Neural progenitor cell (in vitro differentiated cells): ENCODE measurements at regions not wholly inside any gene's neighbourhood (a gene's known extent, or its start where the extent isn't known, plus 50 kb on each side); places are given as distances from the start of the nearest gene placed in this dataset.

ENCODE experiments used
- DNase-seq: peaks from one replicate; pipeline ENCODE4 v3.0.0-alpha.2; 2016; ENCODE audit warnings: low spot score
- H2AFZ ChIP-seq: fragments of 200-600 bp; sonication (generic); replicated peaks from 2 replicates; pipeline ENCODE4 v1.6.1; 2016; ENCODE audit warnings: antibody characterized with exemption
- H3F3A ChIP-seq: fragments of 200-600 bp; sonication (generic); 2 replicates; pipeline ENCODE4 v1.6.1; 2016; ENCODE audit warnings: antibody characterized with exemption, low read depth
- H3K27ac ChIP-seq: fragments of 200-600 bp; sonication (generic); 2 replicates; pipeline ENCODE4 v1.5.1; 2016; ENCODE audit warnings: mild to moderate bottlenecking
- H3K27me3 ChIP-seq: fragments of 200-600 bp; sonication (generic); 2 replicates; pipeline ENCODE4 v1.6.1; 2016; ENCODE audit warnings: mild to moderate bottlenecking, moderate library complexity
- H3K36me3 ChIP-seq: fragments of 200-600 bp; sonication (generic); 2 replicates; pipeline ENCODE4 v1.5.1; 2016
- H3K4me1 ChIP-seq: fragments of 200-600 bp; sonication (generic); 2 replicates; pipeline ENCODE4 v1.6.1; 2016; ENCODE audit warnings: mixed run types
- H3K4me2 ChIP-seq: fragments of 200-600 bp; sonication (generic); 2 replicates; pipeline ENCODE4 v1.6.1; 2016
- H3K4me3 ChIP-seq: fragments of 200-600 bp; sonication (generic); 2 replicates; pipeline ENCODE4 v1.5.1; 2016
- H3K79me2 ChIP-seq: fragments of 200-600 bp; sonication (generic); 2 replicates; pipeline ENCODE4 v1.6.1; 2016; ENCODE audit warnings: low read depth
- H3K9ac ChIP-seq: fragments of 200-600 bp; sonication (generic); 2 replicates; pipeline ENCODE4 v1.6.1; 2016
- H3K9me3 ChIP-seq: fragments of 200-600 bp; sonication (generic); 2 replicates; pipeline ENCODE4 v1.5.1; 2016; ENCODE audit warnings: low read depth
- H4K20me1 ChIP-seq: fragments of 200-600 bp; sonication (generic); 2 replicates; pipeline ENCODE4 v1.6.1; 2016; ENCODE audit warnings: low read depth
- H3K27ac Mint-ChIP-seq: 3 replicates; pipeline ENCODE4 v1.8.0; 2021; ENCODE audit warnings: mixed read lengths
- H3K27me3 Mint-ChIP-seq: 2 replicates; pipeline ENCODE4 v1.8.0; 2022; ENCODE audit warnings: low read depth, mild to moderate bottlenecking, inconsistent platforms, moderate library complexity, mixed read lengths; ENCODE audit not compliant: insufficient read depth
- H3K36me3 Mint-ChIP-seq: 3 replicates; pipeline ENCODE4 v1.8.0; 2021; ENCODE audit warnings: mixed read lengths
- H3K4me1 Mint-ChIP-seq: 3 replicates; pipeline ENCODE4 v1.8.0; 2021; ENCODE audit warnings: mixed read lengths
- H3K4me3 Mint-ChIP-seq: 3 replicates; pipeline ENCODE4 v1.8.0; 2021; ENCODE audit warnings: mild to moderate bottlenecking, moderate library complexity, mixed read lengths
- H3K9me3 Mint-ChIP-seq: 3 replicates; pipeline ENCODE4 v1.8.0; 2020; ENCODE audit warnings: mixed read lengths
- EZH2 ChIP-seq: fragments of 200-600 bp; sonication (generic); IDR thresholded peaks from 2 replicates; pipeline ENCODE4 v1.6.1; 2017; ENCODE audit warnings: antibody characterized with exemption, mild to moderate bottlenecking, moderate library complexity
- EZH2phosphoT487 ChIP-seq: fragments of 200-600 bp; sonication (generic); IDR thresholded peaks from 2 replicates; pipeline ENCODE4 v1.6.1; 2017; ENCODE audit warnings: antibody characterized with exemption
- TF ChIP-seq, protein P1 (sequence below): fragments of 200-600 bp; sonication (generic); IDR thresholded peaks from 2 replicates; pipeline ENCODE4 v1.5.1; 2017; ENCODE audit warnings: antibody characterized with exemption, mild to moderate bottlenecking

DNA sequence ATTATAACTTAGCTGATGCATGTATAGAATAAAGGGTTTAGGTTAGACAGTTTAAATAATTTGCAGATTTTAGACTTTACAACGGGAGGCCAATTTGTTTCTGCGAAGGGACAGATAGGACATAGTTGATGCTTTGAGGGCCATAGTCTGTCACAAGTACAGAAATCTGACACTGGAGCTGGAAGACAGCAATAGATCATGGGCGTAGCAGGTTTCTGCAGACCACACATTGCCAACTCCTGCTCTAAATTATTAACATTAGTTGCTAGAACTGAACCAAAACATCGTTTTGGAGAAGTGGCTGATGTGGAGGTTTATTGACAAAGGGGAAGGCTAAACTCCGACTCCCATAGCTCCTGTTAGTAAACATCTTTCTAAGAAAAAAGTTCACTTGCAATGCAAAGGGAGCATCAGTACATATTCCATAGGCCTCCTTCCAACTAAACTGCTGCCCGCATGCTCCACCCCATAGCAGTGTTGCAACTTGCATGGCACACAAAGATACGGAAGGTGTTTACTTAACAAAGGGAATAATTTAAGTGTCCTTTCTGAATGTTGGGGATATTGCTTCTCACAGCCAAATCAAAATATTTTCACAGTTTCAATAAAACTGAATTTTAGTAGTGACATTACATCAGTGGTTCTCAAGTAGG is 862.0 kb upstream of the CXADR start:
- H3K27ac Mint-ChIP-seq: no peak overlapping the region
- H3K9me3 ChIP-seq: no peaks in the 10 kb centered on the region
- no peaks in the 10 kb centered on the region for H3K79me2 ChIP-seq
- H3F3A ChIP-seq: no peaks in the 10 kb centered on the region
- no peaks in the 10 kb centered on the region for H3K4me1 ChIP-seq
- no peaks in the 10 kb centered on the region for H3K36me3 Mint-ChIP-seq
- H3K27me3 ChIP-seq: no peaks in the 10 kb centered on the region
- H3K9me3 Mint-ChIP-seq: no peaks in the 10 kb centered on the region
- no peak overlapping the region for H2AFZ ChIP-seq
- no peak overlapping the region for H3K4me2 ChIP-seq
- H3K4me3 ChIP-seq: no peak overlapping the region
- TF ChIP-seq EZH2phosphoT487 (no peak), EZH2 (no peak)
- TF ChIP-seq, protein P1, sequence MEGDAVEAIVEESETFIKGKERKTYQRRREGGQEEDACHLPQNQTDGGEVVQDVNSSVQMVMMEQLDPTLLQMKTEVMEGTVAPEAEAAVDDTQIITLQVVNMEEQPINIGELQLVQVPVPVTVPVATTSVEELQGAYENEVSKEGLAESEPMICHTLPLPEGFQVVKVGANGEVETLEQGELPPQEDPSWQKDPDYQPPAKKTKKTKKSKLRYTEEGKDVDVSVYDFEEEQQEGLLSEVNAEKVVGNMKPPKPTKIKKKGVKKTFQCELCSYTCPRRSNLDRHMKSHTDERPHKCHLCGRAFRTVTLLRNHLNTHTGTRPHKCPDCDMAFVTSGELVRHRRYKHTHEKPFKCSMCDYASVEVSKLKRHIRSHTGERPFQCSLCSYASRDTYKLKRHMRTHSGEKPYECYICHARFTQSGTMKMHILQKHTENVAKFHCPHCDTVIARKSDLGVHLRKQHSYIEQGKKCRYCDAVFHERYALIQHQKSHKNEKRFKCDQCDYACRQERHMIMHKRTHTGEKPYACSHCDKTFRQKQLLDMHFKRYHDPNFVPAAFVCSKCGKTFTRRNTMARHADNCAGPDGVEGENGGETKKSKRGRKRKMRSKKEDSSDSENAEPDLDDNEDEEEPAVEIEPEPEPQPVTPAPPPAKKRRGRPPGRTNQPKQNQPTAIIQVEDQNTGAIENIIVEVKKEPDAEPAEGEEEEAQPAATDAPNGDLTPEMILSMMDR: no peak
- no peak for DNase-seq
- no peaks in the 10 kb centered on the region for H4K20me1 ChIP-seq
- H3K9ac ChIP-seq: no peak overlapping the region
- no peaks in the 10 kb centered on the region for H3K36me3 ChIP-seq
- no peak overlapping the region for H3K4me3 Mint-ChIP-seq
- no peaks in the 10 kb centered on the region for H3K4me1 Mint-ChIP-seq
- H3K27me3 Mint-ChIP-seq: no peaks in the 10 kb centered on the region
- H3K27ac ChIP-seq: no peak overlapping the region

DNA sequence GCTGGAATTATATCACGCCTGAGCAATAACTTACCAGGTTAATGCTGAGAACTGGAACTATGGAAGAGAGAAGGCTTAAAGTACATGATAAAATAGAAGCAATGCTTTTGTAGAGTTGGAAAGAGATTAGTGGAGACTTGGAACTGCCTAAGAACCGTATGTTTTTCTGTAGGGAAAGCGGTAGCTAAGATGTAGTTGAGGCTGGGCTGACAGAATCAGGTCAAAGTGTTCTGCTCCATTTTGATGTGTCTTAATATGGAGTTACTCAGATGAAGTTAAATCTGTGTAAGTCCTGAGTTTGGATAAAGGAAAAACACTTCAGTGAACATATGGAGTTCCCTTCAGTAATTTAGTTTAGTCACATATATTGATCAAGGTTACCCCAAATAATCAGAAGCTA is 860.9 kb upstream of the CXADR start:
- Mint-ChIP-seq H3K27me3 (no peaks in the 10 kb centered on the region), H3K4me1 (no peaks in the 10 kb centered on the region), H3K36me3 (no peaks in the 10 kb centered on the region), H3K4me3 (no peak overlapping the region), H3K27ac (no peak overlapping the region), H3K9me3 (no peaks in the 10 kb centered on the region)
- Histone ChIP-seq H3K27me3 (no peaks in the 10 kb centered on the region), H3K4me3 (no peak overlapping the region), H3K4me2 (no peak overlapping the region), H3K79me2 (no peaks in the 10 kb centered on the region), H3K9me3 (no peaks in the 10 kb centered on the region), H2AFZ (no peak overlapping the region), H3K36me3 (no peaks in the 10 kb centered on the region), H3K27ac (no peak overlapping the region), H3F3A (no peaks in the 10 kb centered on the region), H4K20me1 (no peaks in the 10 kb centered on the region), H3K9ac (no peak overlapping the region), H3K4me1 (no peaks in the 10 kb centered on the region)
- no peak for DNase-seq
- no peak for TF ChIP-seq EZH2phosphoT487
- TF ChIP-seq, protein P1: no peak
- TF ChIP-seq EZH2: no peak

DNA sequence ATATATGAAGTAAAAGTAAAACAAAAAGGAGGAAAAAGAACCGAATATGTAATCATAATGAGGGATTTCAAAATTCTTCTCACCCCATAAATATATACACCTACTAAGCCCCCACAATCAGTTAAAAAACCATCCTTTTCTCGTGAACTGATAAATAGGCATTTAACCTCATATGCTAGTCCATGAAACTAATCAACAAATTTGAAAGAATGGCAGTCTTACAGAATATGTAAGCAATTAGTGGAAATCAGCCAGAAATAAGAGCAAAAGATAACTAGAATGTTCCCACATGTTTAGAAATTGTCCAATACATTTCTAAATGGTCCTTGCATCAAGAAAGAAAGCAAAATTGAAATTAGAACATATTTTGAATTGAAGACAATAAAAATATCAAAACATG is 849.4 kb upstream of the CXADR start:
- no peaks in the 10 kb centered on the region for H4K20me1 ChIP-seq
- H3K4me1 ChIP-seq: no peaks in the 10 kb centered on the region
- Mint-ChIP-seq H3K4me1 (no peaks in the 10 kb centered on the region), H3K9me3 (peaks cover 5% of the 10 kb centered on the region), H3K4me3 (no peak overlapping the region), H3K36me3 (no peaks in the 10 kb centered on the region), H3K27ac (no peak overlapping the region), H3K27me3 (no peaks in the 10 kb centered on the region)
- no peak overlapping the region for H3K27ac ChIP-seq
- no peaks in the 10 kb centered on the region for H3K27me3 ChIP-seq
- no peak for DNase-seq
- H3K9ac ChIP-seq: no peak overlapping the region
- no peaks in the 10 kb centered on the region for H3K36me3 ChIP-seq
- H3K4me3 ChIP-seq: no peak overlapping the region
- no peaks in the 10 kb centered on the region for H3K9me3 ChIP-seq
- no peak overlapping the region for H3K4me2 ChIP-seq
- H3K79me2 ChIP-seq: no peaks in the 10 kb centered on the region
- H3F3A ChIP-seq: no peaks in the 10 kb centered on the region
- H2AFZ ChIP-seq: no peak overlapping the region
- TF ChIP-seq, protein P1: no peak
- TF ChIP-seq EZH2 (no peak), EZH2phosphoT487 (no peak)
